Neuronal stem cell (in vitro differentiated cells): ENCODE measurements at regions not wholly inside any gene's neighbourhood (a gene's known extent, or its start where the extent isn't known, plus 50 kb on each side); places are given as distances from the start of the nearest gene placed in this dataset.

ENCODE experiments used
- DNase-seq: peaks from one replicate; pipeline ENCODE4 v3.0.0-alpha.2; 2013; ENCODE audit warnings: low spot score
- H2AFZ ChIP-seq: one replicate; pipeline ENCODE4 v1.6.1; 2013; ENCODE audit warnings: mild to moderate bottlenecking, low read length, inconsistent platforms
- H2AK5ac ChIP-seq: 2 replicates; pipeline ENCODE4 v1.6.1; 2013; ENCODE audit warnings: low read depth, mild to moderate bottlenecking, inconsistent platforms, low read length, moderate library complexity, mixed read lengths
- H2BK120ac ChIP-seq: 2 replicates; pipeline ENCODE4 v1.6.1; 2013; ENCODE audit warnings: low read depth, mild to moderate bottlenecking, inconsistent platforms, low read length, moderate library complexity, mixed read lengths
- H2BK12ac ChIP-seq: one replicate; pipeline ENCODE4 v1.6.1; 2013; ENCODE audit warnings: low read length, inconsistent platforms
- H2BK15ac ChIP-seq: 2 replicates; pipeline ENCODE4 v1.6.1; 2013; ENCODE audit warnings: mild to moderate bottlenecking, low read length, inconsistent platforms, mixed read lengths
- H2BK5ac ChIP-seq: one replicate; pipeline ENCODE4 v1.6.1; 2013; ENCODE audit warnings: inconsistent platforms, mild to moderate bottlenecking, low read length, moderate library complexity
- H3K14ac ChIP-seq: one replicate; pipeline ENCODE4 v1.6.1; 2013; ENCODE audit warnings: low read length, inconsistent platforms
- H3K18ac ChIP-seq: 2 replicates; pipeline ENCODE4 v1.6.1; 2013; ENCODE audit warnings: low read length, inconsistent platforms
- H3K23ac ChIP-seq: 2 replicates; pipeline ENCODE4 v1.6.1; 2013; ENCODE audit warnings: low read depth, mild to moderate bottlenecking, mixed read lengths, low read length, inconsistent platforms; ENCODE audit not compliant: poor library complexity
- H3K27ac ChIP-seq: replicated peaks from 3 replicates; pipeline ENCODE4 v1.5.1; 2013; ENCODE audit warnings: low read length, inconsistent platforms
- H3K27me3 ChIP-seq, 3 experiments: 2 replicates each; pipeline ENCODE4 v1.6.1; 2013; ENCODE audit warnings: low read length in 3 of 3, mild to moderate bottlenecking in 2 of 3, inconsistent platforms in 1 of 3, low read depth in 1 of 3, mixed read lengths in 1 of 3, moderate library complexity in 1 of 3; ENCODE audit not compliant: control insufficient read depth in 3 of 3, insufficient read depth in 3 of 3
- H3K36me3 ChIP-seq, 2 donors: replicated peaks in 1 of 2; 2 replicates each; pipeline ENCODE4 v1.6.1; 2013; ENCODE audit warnings: low read length in 2 of 2; ENCODE audit not compliant: control insufficient read depth in 2 of 2, insufficient read depth in 2 of 2
- H3K4ac ChIP-seq: 2 replicates; pipeline ENCODE4 v1.6.1; 2013; ENCODE audit warnings: inconsistent platforms, mild to moderate bottlenecking, low read length, moderate library complexity
- H3K4me1 ChIP-seq, 2 donors: 1 replicate in 1 of 2; 2 replicates in 1 of 2; pipeline ENCODE4 v1.6.1; 2013; ENCODE audit warnings: low read length in 2 of 2, low read depth in 1 of 2; ENCODE audit not compliant: control insufficient read depth in 2 of 2, insufficient read depth in 1 of 2
- H3K4me2 ChIP-seq: one replicate; pipeline ENCODE4 v1.6.1; 2013; ENCODE audit warnings: mild to moderate bottlenecking, low read length, inconsistent platforms; ENCODE audit not compliant: insufficient read depth, poor library complexity, severe bottlenecking
- H3K4me3 ChIP-seq, 2 donors: 2 replicates each; pipeline ENCODE4 v1.5.1; 2013; ENCODE audit warnings: low read length in 2 of 2, mild to moderate bottlenecking in 2 of 2, inconsistent platforms in 1 of 2, moderate library complexity in 1 of 2
- H3K79me1 ChIP-seq: one replicate; pipeline ENCODE4 v1.6.1; 2013; ENCODE audit warnings: low read depth, mild to moderate bottlenecking, inconsistent platforms, low read length, moderate library complexity
- H3K9ac ChIP-seq: one replicate; pipeline ENCODE4 v1.6.1; 2013; ENCODE audit warnings: mild to moderate bottlenecking, low read depth, low read length, inconsistent platforms; ENCODE audit not compliant: poor library complexity
- H3K9me3 ChIP-seq, 2 donors: replicated peaks in 1 of 2; 2 replicates each; pipeline versions ENCODE3 to v1.6.1; 2013; ENCODE audit warnings: low read length in 2 of 2, mild to moderate bottlenecking in 2 of 2, inconsistent platforms in 1 of 2, low read depth in 1 of 2, mixed read lengths in 1 of 2, moderate library complexity in 1 of 2; ENCODE audit not compliant: control insufficient read depth in 2 of 2, insufficient read depth in 1 of 2
- H4K8ac ChIP-seq: one replicate; pipeline ENCODE4 v1.6.1; 2013; ENCODE audit warnings: low read depth, mild to moderate bottlenecking, inconsistent platforms, low read length, moderate library complexity
- H4K91ac ChIP-seq: one replicate; pipeline ENCODE4 v1.6.1; 2013; ENCODE audit warnings: low read length, low read depth, mild to moderate bottlenecking, inconsistent platforms; ENCODE audit not compliant: poor library complexity
- WGBS, 2 donors: extraction: QIAGEN DNeasy Blood & Tissue Kit; methylation state at CpG; one replicate each; pipeline ENCODE4 v1.1.7; 2013; ENCODE audit warnings: missing lambda C conversion rate in 2 of 2, mixed read lengths in 1 of 2; ENCODE audit not compliant: insufficient read length in 2 of 2, insufficient replicate concordance in 1 of 2; ENCODE audit errors: extremely low coverage in 2 of 2; 5-methylcytosine and 5-hydroxymethylcytosine counted together

- H3K18ac ChIP-seq, result peak overlapping the region; percentile 5
- H4K91ac ChIP-seq, result no peak overlapping the region
- H3K4me3 ChIP-seq, result no peak overlapping the region
- H3K4ac ChIP-seq, result no peak overlapping the region
- H3K4me1 ChIP-seq, result no peaks in the 10 kb centered on the region
- no peak overlapping the region for H2AFZ ChIP-seq
- no peak overlapping the region for H2BK5ac ChIP-seq
- no peak overlapping the region for H3K27ac ChIP-seq
- no peak overlapping the region for H3K4me2 ChIP-seq
- H2BK15ac ChIP-seq, result no peak overlapping the region
- H3K36me3 ChIP-seq, result no peaks in the 10 kb centered on the region
- no peak overlapping the region for H3K9ac ChIP-seq
- H3K79me1 ChIP-seq, result no peaks in the 10 kb centered on the region
- no peak overlapping the region for H2AK5ac ChIP-seq
- H3K9me3 ChIP-seq, result peaks cover 4 to 8% of the 10 kb centered on the region in 2 donors
- DNase-seq, result no peak
- no peaks in the 10 kb centered on the region for H3K27me3 ChIP-seq
- WGBS, 2 donors, result no CpG with 5 or more reads among the region's 11 CpGs
- H4K8ac ChIP-seq, result no peak overlapping the region
- H3K23ac ChIP-seq, result no peak overlapping the region
- no peak overlapping the region for H2BK12ac ChIP-seq
- no peak overlapping the region for H2BK120ac ChIP-seq
- no peak overlapping the region for H3K14ac ChIP-seq
Observed at GRCh38 chr19:13574933-13575332, 68.7 kb upstream of the CACNA1A start.

DNA sequence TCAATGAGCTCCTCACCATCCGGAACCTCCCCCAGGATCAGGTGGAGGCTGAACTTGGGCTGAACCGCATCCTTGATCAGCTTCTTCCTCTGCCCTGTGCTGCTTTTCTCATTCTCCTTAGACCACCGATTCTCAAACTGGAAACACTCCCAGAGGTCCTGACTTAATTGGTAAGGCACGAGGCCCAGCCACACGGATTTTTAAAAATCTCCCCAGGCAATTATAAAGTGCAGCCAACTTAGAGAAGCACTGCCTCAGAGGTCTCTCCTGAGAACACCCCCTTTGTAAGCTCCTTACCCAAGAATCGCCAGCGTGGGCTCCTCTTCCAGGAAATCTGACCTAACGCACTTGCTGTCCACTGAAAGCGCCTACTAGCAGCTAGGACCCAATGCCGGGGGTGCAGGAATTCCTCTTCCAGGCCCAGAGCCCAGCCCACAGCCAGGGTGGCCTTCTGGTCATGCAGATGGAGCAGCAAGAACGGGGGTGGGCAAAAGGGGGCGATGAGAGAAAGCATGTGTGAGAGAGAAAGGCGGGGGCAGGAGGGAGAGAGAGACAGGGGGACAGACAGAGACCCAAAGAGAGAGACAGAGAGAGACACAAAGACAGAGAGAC lies 66.9 kb upstream of the CACNA1A start:
- no peaks in the 10 kb centered on the region for H3K27me3 ChIP-seq
- H2BK15ac ChIP-seq, result no peak overlapping the region
- no peak overlapping the region for H3K9ac ChIP-seq
- peaks cover 4 to 6% of the 10 kb centered on the region in 2 donors for H3K9me3 ChIP-seq
- H3K36me3 ChIP-seq, result no peaks in the 10 kb centered on the region
- WGBS, 2 donors, result no CpG with 5 or more reads among the region's 13 CpGs
- no peaks in the 10 kb centered on the region for H3K4me1 ChIP-seq
- no peak overlapping the region for H2BK12ac ChIP-seq
- no peak overlapping the region for H2AK5ac ChIP-seq
- no peak overlapping the region for H2AFZ ChIP-seq
- H3K14ac ChIP-seq, result no peak overlapping the region
- no peak overlapping the region for H3K27ac ChIP-seq
- no peak overlapping the region for H3K23ac ChIP-seq
- H2BK120ac ChIP-seq, result no peak overlapping the region
- no peak overlapping the region for H3K18ac ChIP-seq
- no peak overlapping the region for H3K4me3 ChIP-seq
- H3K4me2 ChIP-seq, result no peak overlapping the region
- DNase-seq, result no peak
- no peak overlapping the region for H3K4ac ChIP-seq
- no peak overlapping the region for H4K91ac ChIP-seq
- H2BK5ac ChIP-seq, result no peak overlapping the region
- H3K79me1 ChIP-seq, result no peaks in the 10 kb centered on the region
- no peak overlapping the region for H4K8ac ChIP-seq

DNA sequence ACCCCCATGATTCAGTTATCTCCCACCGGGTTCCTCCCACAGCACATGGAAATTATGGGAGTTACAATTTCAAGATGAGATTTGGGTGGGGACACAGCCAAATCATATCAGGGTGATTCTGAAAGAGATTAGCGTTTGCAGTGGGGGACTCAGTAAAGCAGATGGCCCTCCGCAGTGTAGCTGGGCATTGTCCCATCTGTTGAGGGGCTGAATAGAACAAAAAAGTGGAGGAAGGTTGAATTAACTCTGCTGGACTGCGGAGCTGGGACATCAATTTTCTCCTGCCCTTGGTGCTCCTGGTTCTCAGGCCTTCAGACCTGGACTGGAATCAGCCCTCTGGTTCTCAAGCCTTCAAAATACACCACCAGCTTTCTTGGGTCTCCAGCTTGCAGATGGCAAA lies 55.2 kb upstream of the CACNA1A start:
- Histone ChIP-seq H2BK5ac (no peak overlapping the region), H3K4ac (no peak overlapping the region), H3K4me2 (no peak overlapping the region), H3K4me3 (no peak overlapping the region), H3K27me3 (no peaks in the 10 kb centered on the region), H3K14ac (no peak overlapping the region), H3K18ac (no peak overlapping the region), H2AK5ac (no peak overlapping the region), H2BK15ac (no peak overlapping the region), H3K9ac (no peak overlapping the region), H3K9me3 (no peaks in the 10 kb centered on the region), H2BK120ac (no peak overlapping the region), H3K36me3 (no peaks in the 10 kb centered on the region), H3K79me1 (no peaks in the 10 kb centered on the region), H3K23ac (no peak overlapping the region), H2AFZ (no peak overlapping the region), H4K8ac (no peak overlapping the region), H3K27ac (no peak overlapping the region), H4K91ac (no peak overlapping the region), H2BK12ac (no peak overlapping the region), H3K4me1 (no peaks in the 10 kb centered on the region)
- DNase-seq, result no peak
- WGBS, 2 donors, result no CpG with 5 or more reads among the region's 4 CpGs

- H3K27ac ChIP-seq, result no peak overlapping the region
- no peak overlapping the region for H2BK120ac ChIP-seq
- H3K36me3 ChIP-seq, result no peaks in the 10 kb centered on the region
- no peak overlapping the region for H2BK5ac ChIP-seq
- H3K79me1 ChIP-seq, result no peaks in the 10 kb centered on the region
- no peaks in the 10 kb centered on the region for H3K9me3 ChIP-seq
- no peak overlapping the region for H3K4me2 ChIP-seq
- H2AFZ ChIP-seq, result no peak overlapping the region
- no peak overlapping the region for H2BK15ac ChIP-seq
- H3K14ac ChIP-seq, result no peak overlapping the region
- H3K27me3 ChIP-seq, result no peaks in the 10 kb centered on the region
- no peak overlapping the region for H4K91ac ChIP-seq
- H3K4me1 ChIP-seq, result peaks cover 0 to 5% of the 10 kb centered on the region in 2 donors
- no CpG with 5 or more reads among the region's 7 CpGs for WGBS, 2 donors
- no peak overlapping the region for H4K8ac ChIP-seq
- H3K4me3 ChIP-seq, result no peak overlapping the region
- no peak overlapping the region for H3K9ac ChIP-seq
- H3K18ac ChIP-seq, result no peak overlapping the region
- no peak overlapping the region for H2BK12ac ChIP-seq
- no peak overlapping the region for H2AK5ac ChIP-seq
- no peak overlapping the region for H3K4ac ChIP-seq
- H3K23ac ChIP-seq, result no peak overlapping the region
- DNase-seq, result no peak
Observed at GRCh38 chr19:13557756-13558398, 51.6 kb upstream of the CACNA1A start.
